ENCODE measurements at regions not wholly inside any gene's neighbourhood (a gene's known extent, or its start where the extent isn't known, plus 50 kb on each side); places are given as distances from the start of the nearest gene placed in this dataset.

DNA sequence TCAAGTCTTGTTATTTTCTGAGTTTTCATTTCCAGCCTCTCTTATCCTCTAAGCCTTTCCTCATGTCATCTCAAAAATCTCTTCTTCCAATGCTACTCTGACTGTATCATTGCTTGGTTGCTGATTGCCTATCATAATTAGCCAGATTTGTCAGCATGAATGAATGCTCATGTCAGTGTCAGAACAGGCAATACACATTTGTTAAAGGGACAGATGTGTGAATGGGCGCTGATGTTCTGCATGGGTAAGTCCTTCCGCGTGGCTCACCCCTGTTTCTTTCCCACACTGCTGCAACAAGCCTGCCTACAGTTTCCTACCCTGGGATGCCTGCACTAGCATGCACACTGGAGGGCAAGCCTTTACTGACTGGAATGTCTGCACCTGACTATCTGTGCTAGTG is 100.6 kb downstream of the RHOU start:
- TF ChIP-seq, protein P1, sequence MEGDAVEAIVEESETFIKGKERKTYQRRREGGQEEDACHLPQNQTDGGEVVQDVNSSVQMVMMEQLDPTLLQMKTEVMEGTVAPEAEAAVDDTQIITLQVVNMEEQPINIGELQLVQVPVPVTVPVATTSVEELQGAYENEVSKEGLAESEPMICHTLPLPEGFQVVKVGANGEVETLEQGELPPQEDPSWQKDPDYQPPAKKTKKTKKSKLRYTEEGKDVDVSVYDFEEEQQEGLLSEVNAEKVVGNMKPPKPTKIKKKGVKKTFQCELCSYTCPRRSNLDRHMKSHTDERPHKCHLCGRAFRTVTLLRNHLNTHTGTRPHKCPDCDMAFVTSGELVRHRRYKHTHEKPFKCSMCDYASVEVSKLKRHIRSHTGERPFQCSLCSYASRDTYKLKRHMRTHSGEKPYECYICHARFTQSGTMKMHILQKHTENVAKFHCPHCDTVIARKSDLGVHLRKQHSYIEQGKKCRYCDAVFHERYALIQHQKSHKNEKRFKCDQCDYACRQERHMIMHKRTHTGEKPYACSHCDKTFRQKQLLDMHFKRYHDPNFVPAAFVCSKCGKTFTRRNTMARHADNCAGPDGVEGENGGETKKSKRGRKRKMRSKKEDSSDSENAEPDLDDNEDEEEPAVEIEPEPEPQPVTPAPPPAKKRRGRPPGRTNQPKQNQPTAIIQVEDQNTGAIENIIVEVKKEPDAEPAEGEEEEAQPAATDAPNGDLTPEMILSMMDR (IDR thresholded peaks at IDR 0.05) = no peak

DNA sequence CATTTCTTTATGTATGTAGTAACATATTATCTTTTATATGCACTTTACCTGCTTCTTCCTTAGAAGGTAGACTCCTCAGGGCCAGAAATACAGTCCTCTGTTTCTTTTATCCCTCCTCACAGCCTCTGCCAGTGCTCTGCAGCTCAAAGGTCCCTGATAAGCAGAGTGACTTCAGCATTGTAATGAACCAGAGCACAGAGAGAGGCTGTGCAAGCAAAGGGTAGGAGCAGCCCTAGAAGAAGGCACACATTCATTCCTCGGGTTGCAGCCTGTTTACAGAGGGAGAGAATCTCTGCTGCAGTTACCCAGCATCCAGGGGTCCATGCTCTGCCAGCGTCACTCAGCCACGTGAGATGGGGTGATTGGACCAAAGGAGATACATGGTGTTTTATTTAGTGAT is 101.1 kb downstream of the RHOU start:
- TF ChIP-seq, protein P1 (IDR thresholded peaks at IDR 0.05) = no peak

DNA sequence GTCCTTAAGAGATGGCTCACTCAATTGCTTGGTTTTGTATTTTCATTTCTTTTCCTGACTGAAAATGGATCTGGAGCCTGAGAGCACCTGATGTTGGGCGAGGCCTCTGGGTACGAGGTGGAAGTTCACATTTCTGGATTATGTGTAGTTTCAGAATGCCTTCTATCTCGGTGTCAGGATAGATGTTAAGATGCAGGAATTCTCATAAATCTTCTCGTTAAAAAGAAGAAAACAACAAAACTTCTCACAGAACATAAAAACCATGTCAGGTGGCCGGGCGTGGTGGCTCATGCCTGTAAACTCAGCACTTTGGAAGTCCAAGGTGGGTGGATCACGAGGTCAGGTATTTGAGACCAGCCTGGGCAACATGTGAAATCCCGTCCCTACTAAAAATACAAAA is 101.8 kb downstream of the RHOU start:
- TF ChIP-seq, protein P1 (IDR thresholded peaks at IDR 0.05) = no peak

DNA sequence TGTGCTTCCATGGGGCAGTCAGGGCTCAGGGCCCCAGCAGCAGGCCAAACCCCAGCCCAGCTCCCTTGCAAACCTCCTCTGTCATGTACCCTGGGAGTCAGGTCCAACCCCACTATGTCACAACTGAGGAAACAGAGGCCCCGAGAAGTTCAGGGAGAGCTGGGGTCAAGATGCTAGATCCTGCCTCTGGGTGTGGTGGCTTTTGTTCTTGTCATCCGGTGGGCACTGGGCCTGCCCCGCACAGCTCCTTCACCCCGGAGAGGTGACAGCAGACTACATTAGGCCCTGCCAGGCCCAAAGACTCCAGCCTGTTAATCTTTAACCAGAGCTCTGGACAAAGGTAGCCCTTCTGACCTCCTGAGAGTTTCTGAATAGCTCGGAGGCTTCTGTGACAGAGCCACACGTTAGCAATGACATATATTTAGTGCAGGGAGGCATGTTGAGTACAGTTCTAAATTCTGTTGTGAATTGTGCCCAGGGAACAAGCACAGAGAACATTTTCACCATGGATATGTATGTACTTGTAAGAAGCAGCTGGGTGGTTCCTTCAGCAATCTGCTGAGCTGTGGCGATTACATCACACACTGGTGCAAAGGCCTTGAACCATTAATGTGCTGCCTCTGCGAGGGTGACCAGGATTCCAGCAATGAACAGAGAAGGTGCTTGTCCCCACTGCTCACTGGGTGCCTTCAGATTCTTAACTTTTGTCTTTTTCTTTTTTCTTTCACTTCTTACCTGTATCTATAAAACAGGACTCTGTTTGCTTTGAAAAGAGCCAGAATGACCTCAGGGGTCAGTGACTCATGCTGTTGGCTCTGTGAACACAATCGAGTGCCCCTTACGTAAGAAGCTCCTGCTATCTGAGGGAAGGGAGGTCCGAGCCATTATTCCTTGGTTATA is 102.8 kb downstream of the RHOU start:
- TF ChIP-seq, protein P1 (IDR thresholded peaks at IDR 0.05) = no peak

DNA sequence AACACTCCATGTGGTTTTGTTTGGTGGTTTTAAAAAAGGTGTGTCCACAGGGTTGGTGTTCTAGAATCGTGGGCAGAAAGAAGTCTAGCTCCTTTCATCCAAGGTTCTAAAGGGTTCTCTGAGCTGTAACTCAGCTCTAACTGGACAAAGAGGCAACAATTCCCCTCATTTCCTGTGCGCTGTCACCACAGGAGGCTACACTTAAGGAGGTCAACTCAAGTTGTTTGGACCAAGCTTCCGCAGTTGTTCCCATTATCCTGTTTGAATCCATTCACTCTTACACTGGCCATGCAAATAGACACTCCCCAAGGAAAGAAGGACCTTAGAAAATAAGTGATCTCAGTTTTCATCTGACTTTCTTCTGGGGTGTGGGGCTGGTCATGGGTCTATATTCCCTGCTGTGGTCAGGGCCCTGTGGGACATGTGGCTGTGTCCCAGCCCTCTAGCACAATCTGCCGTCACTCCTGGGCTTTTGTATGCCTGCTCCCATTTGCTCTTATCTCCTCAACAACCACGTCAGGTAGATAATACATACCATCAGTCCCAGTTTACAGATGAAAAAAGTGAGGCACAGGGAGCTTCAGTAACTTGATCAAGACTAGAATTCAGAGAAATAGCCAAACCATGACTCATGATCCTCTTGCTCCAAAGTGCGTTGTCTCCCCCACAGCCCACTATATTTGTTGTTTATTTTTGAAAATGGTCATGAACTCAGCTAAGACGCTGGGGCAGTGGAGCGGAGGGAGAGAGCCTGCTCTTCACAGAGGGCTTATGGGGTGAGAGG is 103.6 kb downstream of the RHOU start:
- TF ChIP-seq, protein P1 (IDR thresholded peaks at IDR 0.05) = no peak

DNA sequence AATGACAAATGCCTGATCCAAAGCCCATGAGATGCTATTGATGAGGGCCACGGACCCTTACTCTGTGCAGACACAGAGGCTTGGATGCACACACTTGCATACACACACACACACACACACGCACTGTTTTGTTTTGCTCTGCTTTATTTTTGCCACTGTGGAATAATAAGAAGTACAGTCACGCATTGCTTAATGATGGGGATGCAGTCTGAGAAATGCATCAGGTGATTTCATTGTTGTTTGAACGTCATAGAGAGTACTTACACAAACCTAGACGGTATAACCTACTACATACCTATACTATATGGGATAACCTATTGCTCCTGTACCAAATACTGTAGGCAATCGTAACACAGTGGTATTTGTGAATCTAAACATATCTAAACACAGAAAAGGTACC is 104.4 kb downstream of the RHOU start:
- TF ChIP-seq, protein P1 (IDR thresholded peaks at IDR 0.05) = no peak

GRCh38 chr1:228841632-228842031 is 106.4 kb downstream of the RHOU start:
- TF ChIP-seq, protein P1 (IDR thresholded peaks at IDR 0.05) = no peak
